Activated CD8-positive, alpha-beta memory T cell treated with anti-CD3 and anti-CD28 coated beads for 36 hours (primary cell): ENCODE measurements at regions not wholly inside any gene's neighbourhood (a gene's known extent, or its start where the extent isn't known, plus 50 kb on each side); places are given as distances from the start of the nearest gene placed in this dataset.
"Not testable (repeated sequence)": the region's sequence is repeated elsewhere in the genome, so short reads cannot be mapped to it uniquely, and the experiment has no call there.

Experiments
- CTCF ChIA-PET: fragments of 350-600 bp; sonication (Branson Sonifier 250); formaldehyde crosslinking; loops from one replicate; lab custom pipeline; 2021; ENCODE audit warnings: antibody characterized with exemption; lab: Charles Lee
- POLR2A ChIA-PET: fragments of 350-600 bp; sonication (Branson Sonifier 250); formaldehyde crosslinking; loops from one replicate; lab custom pipeline; 2021; ENCODE audit warnings: antibody characterized with exemption; lab: Charles Lee

DNA sequence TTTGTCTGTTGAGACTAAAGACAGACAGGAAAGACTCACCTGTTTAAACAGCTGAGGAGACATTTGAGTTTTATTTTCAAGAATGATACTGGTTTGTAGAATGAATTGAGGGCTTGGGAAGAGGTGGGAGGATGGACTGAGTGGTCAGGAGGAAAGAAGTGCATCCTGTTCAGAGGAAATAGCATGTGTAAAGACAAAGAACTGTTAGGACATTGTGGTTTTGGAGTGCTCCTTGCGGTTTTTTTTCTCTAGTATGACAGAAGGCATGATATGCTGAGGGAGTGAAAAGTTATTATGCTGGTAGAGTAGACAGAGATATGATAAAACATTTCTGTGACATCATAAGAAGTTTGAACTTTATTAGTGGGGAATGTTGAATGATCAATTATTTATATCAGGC is 270.7 kb upstream of the ELAVL2 start:
- CTCF ChIA-PET = no interaction called here
- POLR2A ChIA-PET = no interaction called here

DNA sequence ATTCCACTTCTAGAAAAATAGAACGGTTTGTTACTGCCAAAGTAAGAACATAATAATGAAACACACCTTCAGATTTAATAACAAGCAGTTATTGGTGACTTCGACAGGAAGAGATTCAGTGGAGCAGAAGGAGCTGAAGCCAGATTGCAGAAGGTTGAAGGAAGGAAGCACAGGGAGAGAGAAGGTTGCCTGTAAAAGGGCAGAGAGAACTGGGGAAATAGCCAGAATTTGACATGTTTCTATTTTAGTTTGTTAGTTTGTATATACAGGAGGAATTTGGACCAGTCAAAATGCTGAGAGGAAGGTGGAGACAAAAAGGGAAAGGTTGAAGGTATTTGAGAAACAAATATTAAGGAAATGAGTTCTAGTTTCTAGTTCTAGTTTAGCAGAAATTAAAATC is 269.2 kb upstream of the ELAVL2 start:
- POLR2A ChIA-PET = no interaction called here
- CTCF ChIA-PET = no interaction called here

DNA sequence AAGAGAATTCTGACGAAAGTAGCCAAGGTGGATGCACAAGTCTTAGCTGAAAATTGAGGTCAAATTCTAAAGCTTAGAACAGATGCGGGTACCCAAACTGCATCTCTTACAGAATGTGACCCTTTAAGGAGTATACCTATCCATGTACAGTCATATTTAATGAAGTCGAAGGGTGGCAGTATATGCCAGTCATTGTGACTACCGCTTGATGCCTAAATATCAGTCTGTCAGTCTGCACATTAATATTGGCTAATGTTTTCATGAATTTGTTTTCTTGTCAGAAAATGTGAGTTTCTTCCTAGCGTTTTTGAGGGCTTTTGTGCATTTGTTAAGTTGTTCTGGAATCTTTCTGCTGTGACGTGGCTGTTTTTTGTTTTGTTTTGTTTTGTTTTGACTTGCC is 264.5 kb upstream of the ELAVL2 start:
- ChIA-PET POLR2A (no interaction called here), CTCF (no interaction called here)

DNA sequence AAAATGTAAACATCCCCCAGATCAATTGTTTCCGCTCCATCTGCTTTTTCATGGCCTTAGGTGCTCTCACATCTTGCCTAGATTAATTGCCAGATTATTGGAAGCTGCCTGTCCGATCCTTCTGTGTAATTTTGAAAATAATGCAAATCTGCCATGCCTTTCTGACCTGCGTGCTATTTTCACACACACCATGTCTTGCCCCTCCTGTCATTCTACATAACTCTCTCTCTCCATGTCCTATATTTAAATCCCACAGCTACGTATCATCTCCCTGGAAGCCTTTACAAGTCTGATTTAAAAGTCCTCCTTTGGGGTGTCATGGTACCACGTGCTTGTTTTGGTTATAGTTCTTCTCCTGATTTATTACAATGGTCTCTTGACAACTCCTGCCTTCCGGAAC is 247.6 kb upstream of the ELAVL2 start:
- ChIA-PET CTCF (no interaction called here), POLR2A (no interaction called here)

DNA sequence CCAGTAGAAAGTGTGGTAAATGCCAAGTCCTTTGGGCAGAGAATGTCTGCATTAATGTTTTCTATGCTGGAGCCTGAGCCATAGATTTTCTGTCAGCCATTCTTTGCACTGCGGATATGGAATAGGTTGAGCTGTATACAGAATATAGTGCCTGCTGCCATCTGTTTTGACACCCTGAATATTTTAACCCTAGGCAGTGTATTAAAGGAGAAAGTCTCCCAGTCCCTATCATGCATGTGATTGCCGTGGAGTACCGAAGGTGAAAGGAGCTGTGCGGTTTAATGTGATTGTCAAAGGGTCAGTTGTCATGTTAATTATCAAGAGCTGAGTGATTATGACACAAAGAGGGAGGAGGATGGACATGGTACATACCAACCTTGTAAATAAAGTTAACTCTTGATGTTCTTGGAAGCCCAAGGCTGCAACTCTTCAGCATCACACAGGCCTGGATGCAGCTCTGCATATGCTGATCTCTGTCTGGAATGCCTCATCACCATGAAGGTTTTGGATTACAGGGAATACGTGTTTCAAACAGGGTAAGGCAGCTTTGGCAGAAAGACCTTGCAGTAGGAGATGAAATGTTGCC is 247.1 kb upstream of the ELAVL2 start:
- CTCF ChIA-PET = no interaction called here
- POLR2A ChIA-PET = no interaction called here

DNA sequence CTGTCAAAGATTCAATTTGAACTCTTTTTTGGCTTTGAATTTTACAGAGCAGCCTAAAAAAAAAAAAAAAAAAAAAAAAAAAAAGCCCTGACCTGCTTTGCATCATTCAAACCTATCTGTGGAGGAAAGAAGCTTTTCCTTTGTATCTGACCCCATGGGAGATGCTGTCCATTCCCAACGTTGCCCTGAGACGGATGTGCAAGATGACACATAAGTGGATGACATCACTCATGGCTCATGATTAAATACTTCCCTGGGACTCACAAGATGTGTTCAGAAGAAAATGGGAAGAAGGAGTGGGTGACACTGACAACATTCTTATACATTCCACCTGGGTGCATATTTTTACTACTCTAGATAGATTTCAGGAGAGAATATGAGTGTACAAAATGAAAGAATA is 245.7 kb upstream of the ELAVL2 start:
- ChIA-PET POLR2A (no interaction called here), CTCF (no interaction called here)

DNA sequence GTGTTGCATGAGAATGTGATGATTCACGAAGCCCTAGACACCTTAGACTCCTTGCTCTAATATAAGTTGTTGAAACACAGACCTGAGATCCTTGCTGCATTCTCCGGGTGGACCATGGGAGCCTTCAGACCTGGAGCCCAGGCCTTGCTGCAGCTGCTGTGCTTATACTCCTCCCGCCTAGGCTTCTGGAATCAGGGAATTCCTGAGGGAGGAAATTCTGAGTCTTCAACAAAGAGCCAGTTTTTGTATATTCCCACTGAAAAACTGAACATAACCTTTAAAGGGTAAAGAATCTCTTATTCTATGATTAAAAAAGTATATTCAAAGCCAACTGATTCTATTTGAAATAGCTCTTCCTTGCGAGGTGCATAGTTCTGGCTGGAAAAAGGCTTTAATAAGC is 245.1 kb upstream of the ELAVL2 start:
- CTCF ChIA-PET = no interaction called here
- POLR2A ChIA-PET = no interaction called here

DNA sequence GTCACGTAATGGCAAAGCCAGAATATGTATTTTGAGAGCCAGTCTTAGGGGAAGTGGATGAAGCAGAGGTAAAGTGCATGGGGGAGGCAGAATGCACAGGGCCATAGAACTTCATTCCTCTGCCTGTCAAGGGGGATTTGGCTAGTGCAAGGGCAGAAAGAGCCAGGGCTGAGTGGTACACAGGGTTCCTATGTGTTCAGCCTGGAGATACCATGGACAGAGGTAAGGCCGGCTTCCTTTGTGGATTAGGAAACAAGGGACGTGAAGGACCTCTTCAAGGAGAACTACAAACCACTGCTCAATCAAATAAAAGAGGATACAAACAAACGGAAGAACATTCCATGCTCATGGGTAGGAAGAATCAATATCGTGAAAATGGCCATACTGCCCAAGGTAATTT is 241.1 kb upstream of the ELAVL2 start:
- POLR2A ChIA-PET, CTCF ChIA-PET: not testable (repeated sequence)

DNA sequence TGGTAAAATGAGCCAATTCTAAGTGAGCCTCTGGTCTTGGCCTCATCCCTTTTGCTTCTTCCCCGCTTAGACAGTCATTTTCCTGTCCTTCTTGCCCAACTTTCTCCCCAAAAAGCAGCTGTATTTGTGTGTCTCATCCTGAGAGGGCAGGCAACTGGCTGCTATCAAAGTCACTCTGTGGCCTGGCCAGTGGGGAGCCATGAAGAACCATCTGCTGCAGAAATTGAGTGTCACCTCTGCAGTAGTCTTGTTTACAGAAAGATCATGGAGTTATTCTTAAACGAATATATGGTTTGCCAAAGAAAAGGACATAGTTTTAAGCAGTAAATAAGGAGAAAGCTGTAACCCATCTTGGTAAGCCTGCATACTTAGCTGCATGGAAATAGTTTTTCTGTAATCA is 233.6 kb upstream of the ELAVL2 start:
- ChIA-PET POLR2A (no interaction called here), CTCF (no interaction called here)

DNA sequence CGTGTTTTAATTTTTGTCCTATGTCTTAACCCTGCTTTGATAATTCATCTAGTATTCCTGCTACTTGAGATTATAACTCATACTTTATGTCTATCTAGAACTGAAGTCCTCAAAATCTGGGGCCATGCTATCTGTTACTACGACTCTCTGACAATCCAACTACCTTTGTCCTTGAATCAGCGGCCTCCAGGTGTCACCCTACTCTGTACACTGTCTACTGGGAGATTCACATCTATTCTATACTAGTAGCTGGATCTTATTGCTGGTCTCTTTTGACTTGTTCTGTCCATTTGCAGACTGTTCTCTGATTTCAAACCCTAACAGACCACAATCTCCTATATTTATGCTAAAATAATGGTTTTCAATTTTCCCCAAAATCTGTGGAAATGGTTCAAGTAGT is 225.5 kb upstream of the ELAVL2 start:
- ChIA-PET POLR2A (no interaction called here), CTCF (no interaction called here)

DNA sequence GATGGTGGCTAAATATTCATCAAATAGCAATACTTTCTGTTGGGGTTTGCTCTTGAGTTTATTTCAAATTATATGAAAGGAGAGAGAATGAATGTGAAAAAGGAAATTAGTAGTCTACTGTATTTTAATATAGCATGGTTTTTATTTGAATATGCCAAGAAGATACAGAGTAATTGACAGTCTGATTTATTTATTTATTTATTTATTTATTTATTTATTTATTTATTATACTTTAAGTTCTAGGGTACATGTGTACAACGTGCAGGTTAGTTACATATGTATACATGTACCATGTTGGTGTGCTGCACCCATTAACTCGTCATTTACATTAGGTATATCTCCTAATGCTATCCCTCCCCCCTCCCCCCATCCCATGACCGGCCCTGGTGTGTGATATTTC is 224.2 kb upstream of the ELAVL2 start:
- CTCF ChIA-PET, POLR2A ChIA-PET: not testable (repeated sequence)

DNA sequence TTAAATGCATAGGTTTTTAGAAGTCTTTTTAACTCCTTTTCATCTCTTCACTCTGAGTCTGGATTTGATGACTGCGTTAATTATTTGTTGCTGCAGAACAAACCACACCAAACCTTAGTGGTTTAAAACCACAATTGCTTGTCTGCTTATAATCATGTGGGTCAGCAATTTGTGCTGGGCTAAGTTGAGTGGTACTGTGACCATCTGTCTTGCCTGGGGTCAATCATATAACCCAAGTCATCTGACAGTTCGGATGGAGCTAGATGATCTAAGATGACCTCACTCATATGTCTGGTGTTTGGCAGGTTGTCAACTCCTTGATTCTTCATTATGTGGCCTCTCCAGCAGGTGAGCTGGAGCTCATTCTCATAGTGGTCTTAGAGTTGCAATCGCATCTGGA is 219.1 kb upstream of the ELAVL2 start:
- POLR2A ChIA-PET = no interaction called here

DNA sequence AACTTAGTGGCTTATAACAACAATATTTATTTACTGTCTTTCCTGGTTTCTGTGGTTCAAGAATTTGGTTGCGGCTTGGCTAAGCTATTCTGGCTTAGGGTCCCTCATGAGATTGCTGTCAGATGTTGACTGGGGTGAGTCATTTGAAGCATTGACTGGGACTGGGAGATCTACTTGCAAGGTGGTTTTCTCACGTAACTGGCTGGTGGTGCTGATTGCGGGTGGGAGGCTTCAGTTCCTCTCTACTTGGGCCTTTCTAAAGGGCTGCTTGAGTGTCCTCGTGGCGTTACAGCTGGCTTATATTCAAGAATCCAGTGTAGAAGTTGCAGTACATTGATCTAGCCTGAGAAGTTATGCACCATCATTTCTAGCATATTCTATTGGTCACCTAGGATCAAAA is 218.5 kb upstream of the ELAVL2 start:
- ChIA-PET POLR2A (no interaction called here), CTCF (no interaction called here)

More for the DNA sequence above, 219.1 kb upstream of the ELAVL2 start:
- CTCF ChIA-PET = no interaction called here

DNA sequence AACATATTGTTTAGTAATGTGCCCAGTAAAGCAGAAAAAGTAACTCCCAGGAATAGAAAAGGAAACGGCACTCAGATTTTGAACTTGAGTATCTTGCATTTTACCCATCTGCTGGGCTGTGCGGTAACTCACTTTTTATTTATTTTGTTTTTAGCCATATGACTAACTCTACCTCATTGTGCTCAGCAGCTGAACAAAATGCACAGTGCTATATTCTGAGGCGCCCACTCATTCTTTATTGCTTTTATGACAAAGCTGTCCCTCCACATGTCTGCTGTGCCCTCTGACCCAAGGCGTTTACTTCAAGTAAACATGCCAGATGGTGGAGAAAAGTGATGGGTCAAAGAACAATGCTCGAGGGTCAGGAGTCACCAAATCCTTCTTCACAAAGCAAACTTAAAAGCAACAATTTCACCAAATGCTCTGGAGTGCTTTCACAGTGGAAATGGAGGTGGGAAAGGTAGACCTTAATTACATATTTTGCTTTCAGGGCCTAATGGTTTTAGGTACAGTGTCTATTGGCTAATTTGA is 215.2 kb upstream of the ELAVL2 start:
- POLR2A ChIA-PET = no interaction called here
- CTCF ChIA-PET = no interaction called here

DNA sequence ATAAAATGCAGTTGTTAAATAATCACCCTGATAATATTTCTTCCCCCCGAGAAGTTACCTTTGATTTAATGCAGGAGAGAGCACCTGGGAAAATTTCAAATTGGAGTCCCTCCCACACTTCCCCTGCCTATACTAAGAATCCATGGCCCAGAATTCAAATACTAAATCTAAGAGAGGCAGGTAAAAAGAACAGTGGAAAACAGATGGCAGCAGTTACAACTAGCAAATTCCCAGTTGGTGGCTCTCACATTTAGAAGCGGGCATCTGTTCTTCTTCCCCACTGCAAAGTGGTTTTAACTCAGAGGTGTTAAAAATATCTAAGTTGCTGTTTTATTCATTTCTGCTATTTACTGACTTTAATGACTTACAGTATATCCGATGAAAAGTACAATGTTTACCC is 210.4 kb upstream of the ELAVL2 start:
- ChIA-PET POLR2A (no interaction called here), CTCF (no interaction called here)

DNA sequence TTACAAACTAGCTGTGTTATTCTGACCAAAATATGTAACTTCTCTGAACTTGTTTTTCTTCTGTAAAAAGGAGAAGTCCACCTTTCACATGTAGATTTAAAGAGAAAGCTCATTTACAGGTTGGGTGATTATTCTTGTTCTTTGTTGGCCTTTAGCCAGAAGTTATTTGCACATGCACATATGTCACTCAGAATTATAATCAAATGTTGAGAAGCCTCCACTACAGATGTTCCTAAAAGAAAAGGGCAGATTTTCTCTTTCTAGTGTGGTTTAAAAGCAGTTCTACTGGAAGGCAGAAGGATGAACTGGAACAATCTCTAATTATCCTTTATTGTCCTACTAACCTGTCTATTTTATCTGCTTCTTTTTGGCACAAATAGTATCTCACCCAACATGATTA is 209.8 kb upstream of the ELAVL2 start:
- ChIA-PET POLR2A (no interaction called here), CTCF (no interaction called here)

DNA sequence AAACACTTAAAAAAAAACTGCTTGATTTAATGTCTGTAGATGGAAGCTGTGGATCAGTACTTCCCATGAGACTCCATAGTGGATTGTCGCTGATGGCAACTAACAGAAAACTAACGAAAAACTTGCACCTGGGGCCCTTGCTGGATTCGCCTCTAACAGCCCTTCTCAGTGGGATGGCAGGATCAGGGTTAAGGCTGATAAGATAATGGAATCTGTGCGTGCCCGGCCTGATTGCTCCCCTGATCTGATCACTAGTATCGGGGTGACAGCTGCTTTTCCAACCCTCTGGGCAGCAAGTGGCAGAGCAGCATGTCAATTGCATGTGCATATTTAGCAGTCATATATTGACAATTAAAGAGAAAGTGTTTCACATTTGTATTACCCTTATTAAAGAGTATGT is 185.8 kb upstream of the ELAVL2 start:
- ChIA-PET CTCF (no interaction called here), POLR2A (no interaction called here)

DNA sequence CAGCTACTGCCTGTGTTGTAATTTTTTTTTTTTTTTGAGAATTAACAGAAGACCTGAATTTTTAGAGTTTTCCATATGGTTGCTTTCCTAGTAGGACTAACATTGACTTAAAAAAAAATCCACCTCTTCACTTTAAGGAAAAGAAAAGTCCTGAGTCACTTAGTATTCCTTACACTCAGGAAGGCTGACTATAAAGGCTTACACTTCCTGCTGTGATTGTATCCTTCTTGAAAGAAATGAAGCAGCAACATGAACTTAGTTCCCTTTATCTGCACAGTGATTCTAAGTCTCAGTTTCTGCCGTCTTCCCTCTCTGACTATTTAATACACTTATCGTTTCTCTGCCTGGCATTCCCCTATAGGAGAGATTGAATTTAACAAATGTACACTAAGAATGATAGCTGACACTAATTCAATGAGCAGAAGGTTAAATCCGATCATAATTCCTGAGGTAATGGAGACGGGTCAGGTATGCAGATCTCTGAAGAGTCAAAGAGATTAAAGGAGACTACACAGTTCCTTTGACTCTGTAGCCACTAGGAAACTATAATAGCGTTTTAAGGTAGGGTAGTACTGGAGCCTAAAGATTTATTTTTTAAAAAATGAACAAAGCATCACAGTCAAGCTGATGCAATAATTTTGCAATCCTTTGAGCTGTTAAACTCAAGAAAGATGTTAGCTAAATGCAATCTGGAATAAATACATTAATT is 185.1 kb upstream of the ELAVL2 start:
- POLR2A ChIA-PET = no interaction called here
- CTCF ChIA-PET = no interaction called here

DNA sequence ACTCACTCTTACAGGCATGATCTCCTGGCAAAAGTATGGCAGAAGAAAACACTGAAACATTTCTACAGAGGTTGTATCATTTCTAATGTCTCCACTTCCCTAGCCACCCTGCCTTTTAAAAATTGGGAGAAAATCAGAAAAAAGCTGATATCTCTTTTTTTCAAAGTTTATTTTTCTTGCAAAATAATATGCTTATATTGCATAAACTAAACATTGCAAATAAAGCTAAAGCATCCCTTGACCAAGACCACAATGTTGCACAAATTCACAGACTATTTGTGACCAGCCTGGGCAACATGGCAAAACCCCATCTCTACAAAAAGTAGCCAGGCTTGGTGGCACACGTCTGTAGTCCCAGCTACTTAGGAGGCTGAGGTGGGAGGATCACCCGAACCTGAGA is 183.3 kb upstream of the ELAVL2 start:
- ChIA-PET CTCF (no interaction called here), POLR2A (no interaction called here)

DNA sequence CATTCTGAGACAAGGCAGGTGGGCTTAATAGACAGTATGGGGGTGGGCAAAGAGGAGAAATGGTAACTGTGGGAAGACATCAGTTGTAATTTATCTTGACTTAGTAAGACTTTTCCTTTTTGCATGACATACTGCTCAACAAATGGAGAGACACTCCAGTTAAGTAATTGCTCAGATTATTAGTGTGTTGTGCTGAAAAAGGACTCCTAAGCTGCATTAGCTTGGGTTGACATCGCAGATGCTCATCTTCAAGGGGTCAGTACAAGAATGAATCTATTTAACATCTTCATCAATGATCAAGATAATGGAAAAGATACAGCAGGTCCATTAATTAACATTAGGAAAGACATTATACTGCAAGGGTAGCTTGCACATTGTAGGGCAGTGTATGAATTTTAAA is 181.1 kb upstream of the ELAVL2 start:
- POLR2A ChIA-PET = no interaction called here
- CTCF ChIA-PET = no interaction called here

DNA sequence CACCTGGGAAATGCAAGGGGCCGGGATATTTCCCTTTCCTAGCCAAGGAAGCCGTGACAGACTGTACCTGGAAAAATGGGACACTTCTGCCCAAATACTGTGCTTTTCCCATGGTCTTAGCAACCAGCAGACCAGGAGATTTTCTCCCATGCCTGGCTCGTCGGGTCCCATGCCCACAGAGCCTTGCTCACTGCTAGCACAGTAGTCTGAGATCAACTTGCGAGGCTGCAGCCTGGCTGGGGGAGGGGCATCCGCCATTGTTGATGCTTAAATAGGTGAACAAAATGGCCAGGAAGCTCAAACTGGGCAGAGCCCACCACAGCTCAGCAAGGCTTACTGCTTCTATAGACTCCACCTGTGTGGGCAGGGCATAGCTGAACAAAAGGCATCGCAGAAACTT is 165.8 kb upstream of the ELAVL2 start:
- CTCF ChIA-PET, POLR2A ChIA-PET: not testable (repeated sequence)

DNA sequence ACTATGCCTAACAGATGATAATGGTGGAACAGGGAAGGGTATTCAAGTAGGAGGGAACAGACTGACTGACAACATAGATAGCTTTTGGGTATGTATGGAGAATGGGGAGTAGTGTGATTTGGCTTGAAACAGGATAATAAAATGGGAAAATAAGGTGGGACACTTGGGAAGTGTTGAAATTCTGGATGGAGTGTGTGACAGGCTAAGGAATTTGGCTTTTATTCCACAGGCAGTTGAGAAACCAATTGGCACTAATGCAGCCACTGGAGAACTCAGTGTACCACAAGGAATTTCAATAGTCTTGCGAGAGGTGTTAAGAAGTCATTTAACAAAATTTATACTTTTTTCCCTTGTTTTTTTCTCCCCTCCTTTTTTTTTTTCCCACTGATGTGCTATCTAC is 153.5 kb upstream of the ELAVL2 start:
- ChIA-PET CTCF (no interaction called here), POLR2A (no interaction called here)
